ENCODE measurements at regions not wholly inside any gene's neighbourhood (a gene's known extent, or its start where the extent isn't known, plus 50 kb on each side); places are given as distances from the start of the nearest gene placed in this dataset.
"Not testable (repeated sequence)": the region's sequence is repeated elsewhere in the genome, so short reads cannot be mapped to it uniquely, and the experiment has no call there.

DNA sequence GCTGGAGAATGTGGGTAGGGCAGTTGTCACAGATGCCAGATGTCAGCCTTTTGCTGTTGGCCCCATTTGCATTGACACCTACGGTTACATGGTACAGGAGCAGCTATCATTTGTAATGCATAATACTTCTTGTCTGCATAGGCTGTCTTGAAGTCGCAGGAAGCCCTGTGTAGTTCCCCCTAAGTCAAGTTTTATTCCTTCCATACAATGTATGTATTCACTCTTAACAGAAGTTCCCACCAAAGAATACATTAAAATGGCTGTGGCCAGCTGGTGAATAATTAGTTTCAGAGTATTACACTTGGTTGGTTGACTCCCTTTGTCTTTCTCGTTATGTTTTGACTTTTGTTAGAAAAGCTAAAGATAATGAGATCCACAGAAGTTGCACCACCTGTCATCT, 1169.0 kb downstream of the REEP3 start (continued):
- no peak for TF ChIP-seq ZNF140 (tag by site-specific recombination; IDR thresholded peaks at IDR 0.05)
- TF ChIP-seq, protein P1, sequence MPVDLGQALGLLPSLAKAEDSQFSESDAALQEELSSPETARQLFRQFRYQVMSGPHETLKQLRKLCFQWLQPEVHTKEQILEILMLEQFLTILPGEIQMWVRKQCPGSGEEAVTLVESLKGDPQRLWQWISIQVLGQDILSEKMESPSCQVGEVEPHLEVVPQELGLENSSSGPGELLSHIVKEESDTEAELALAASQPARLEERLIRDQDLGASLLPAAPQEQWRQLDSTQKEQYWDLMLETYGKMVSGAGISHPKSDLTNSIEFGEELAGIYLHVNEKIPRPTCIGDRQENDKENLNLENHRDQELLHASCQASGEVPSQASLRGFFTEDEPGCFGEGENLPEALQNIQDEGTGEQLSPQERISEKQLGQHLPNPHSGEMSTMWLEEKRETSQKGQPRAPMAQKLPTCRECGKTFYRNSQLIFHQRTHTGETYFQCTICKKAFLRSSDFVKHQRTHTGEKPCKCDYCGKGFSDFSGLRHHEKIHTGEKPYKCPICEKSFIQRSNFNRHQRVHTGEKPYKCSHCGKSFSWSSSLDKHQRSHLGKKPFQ (tag by site-specific recombination; IDR thresholded peaks at IDR 0.05): no peak
- no peak for TF ChIP-seq ZNF132 (tag by site-specific recombination; IDR thresholded peaks at IDR 0.05; ENCODE audit: borderline replicate concordance)
- TF ChIP-seq ZNF423 (tag by site-specific recombination; IDR thresholded peaks at IDR 0.05): no peak

DNA sequence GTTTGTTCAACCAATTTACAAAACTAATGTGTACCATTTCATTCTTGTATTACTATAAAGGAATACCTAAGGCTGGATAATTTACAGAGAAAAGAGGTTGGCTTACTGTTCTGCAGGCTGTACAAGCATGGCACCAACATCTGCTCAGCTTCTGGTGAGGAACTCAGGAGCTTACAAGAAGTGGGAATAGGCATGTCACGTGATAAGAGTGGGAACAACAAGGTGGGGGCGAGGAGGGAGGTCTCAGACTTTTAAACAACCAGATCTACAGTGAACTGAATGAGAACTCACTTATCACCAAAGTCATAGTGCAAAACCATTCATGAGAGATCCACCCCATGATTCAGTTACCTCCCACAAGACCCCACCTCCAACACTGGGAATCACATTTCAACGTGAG, 1178.0 kb downstream of the REEP3 start:
- no peaks in the 10 kb centered on the region for H3K4me1 ChIP-seq (ENCODE audit: control insufficient read depth, insufficient read depth, low read length)
- H3K27ac ChIP-seq (ENCODE audit: extremely low read depth, low read depth, low read length): no peak overlapping the region
- no peak overlapping the region for H3K4me3 ChIP-seq (ENCODE audit: low read depth, low read length)
- TF ChIP-seq ZNF473 (tag by site-specific recombination; IDR thresholded peaks at IDR 0.05) (no peak), ZNF629 (tag by site-specific recombination; IDR thresholded peaks at IDR 0.05) (no peak), ZNF132 (tag by site-specific recombination; IDR thresholded peaks at IDR 0.05; ENCODE audit: borderline replicate concordance) (no peak), ZNF248 (tag by site-specific recombination; IDR thresholded peaks at IDR 0.05) (no peak), ZNF335 (tag by site-specific recombination; conservative IDR thresholded peaks at IDR 0.05) (no peak), ZBTB20 (tag by site-specific recombination; IDR thresholded peaks at IDR 0.05) (no peak), ZNF777 (tag by site-specific recombination; IDR thresholded peaks at IDR 0.05; ENCODE audit: borderline replicate concordance) (no peak), KLF10 (tag by site-specific recombination; IDR thresholded peaks at IDR 0.05) (no peak), ZNF24 (tag by site-specific recombination; IDR thresholded peaks at IDR 0.05) (no peak), ZNF670 (tag by site-specific recombination; IDR thresholded peaks at IDR 0.05; ENCODE audit: low read depth) (no peak), SP2 (tag by site-specific recombination; IDR thresholded peaks at IDR 0.05) (no peak), ZNF600 (tag by site-specific recombination; IDR thresholded peaks at IDR 0.05) (no peak), ZNF549 (tag by site-specific recombination; IDR thresholded peaks at IDR 0.05) (no peak), ZNF404 (tag by site-specific recombination; IDR thresholded peaks at IDR 0.05) (no peak), ZNF544 (tag by site-specific recombination; IDR thresholded peaks at IDR 0.05) (no peak), ZNF776 (tag by site-specific recombination; IDR thresholded peaks at IDR 0.05; ENCODE audit: borderline replicate concordance) (no peak), ZNF837 (tag by site-specific recombination; IDR thresholded peaks at IDR 0.05) (no peak), ZNF426 (tag by site-specific recombination; IDR thresholded peaks at IDR 0.05) (no peak)
- TF ChIP-seq, protein P2, sequence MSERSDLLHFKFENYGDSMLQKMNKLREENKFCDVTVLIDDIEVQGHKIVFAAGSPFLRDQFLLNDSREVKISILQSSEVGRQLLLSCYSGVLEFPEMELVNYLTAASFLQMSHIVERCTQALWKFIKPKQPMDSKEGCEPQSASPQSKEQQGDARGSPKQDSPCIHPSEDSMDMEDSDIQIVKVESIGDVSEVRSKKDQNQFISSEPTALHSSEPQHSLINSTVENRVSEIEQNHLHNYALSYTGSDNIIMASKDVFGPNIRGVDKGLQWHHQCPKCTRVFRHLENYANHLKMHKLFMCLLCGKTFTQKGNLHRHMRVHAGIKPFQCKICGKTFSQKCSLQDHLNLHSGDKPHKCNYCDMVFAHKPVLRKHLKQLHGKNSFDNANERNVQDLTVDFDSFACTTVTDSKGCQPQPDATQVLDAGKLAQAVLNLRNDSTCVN (tag by site-specific recombination; optimal IDR thresholded peaks at IDR 0.05): no peak
- TF ChIP-seq, protein P3, sequence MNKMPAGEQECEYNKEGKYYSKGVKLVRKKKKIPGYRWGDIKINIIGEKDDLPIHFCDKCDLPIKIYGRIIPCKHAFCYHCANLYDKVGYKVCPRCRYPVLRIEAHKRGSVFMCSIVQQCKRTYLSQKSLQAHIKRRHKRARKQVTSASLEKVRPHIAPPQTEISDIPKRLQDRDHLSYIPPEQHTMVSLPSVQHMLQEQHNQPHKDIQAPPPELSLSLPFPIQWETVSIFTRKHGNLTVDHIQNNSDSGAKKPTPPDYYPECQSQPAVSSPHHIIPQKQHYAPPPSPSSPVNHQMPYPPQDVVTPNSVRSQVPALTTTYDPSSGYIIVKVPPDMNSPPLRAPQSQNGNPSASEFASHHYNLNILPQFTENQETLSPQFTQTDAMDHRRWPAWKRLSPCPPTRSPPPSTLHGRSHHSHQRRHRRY (tag by site-specific recombination; IDR thresholded peaks at IDR 0.05): no peak
- CTCF ChIA-PET: no interaction called here
- no peaks in the 10 kb centered on the region for H3K36me3 ChIP-seq (ENCODE audit: control insufficient read depth in 2 of 2, insufficient read depth in 1 of 2, low read length in 2 of 2)
- H3K9me3 ChIP-seq (ENCODE audit: control insufficient read depth, insufficient read depth, low read depth, low read length): no peaks in the 10 kb centered on the region
- POLR2A ChIA-PET: no interaction called here

DNA sequence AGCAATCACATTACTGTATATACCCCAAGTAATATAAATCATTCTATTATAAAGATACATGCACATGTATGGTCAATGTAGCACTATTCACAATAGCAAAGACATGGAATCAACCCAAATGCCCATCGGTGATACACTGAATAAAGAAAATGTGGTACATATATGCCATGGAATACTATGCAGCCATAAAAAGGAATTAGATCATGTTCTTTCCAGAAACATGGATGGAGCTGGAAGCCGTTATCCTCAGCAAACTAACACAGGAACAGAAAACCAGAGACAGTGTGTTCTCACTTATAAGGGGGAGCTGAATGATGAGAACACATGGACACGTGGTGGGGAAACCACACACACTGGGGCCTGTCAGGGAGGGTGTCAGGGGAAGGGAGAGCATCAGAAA, 1180.9 kb downstream of the REEP3 start:
- CTCF ChIA-PET; H3K4me1 ChIP-seq (ENCODE audit: control insufficient read depth, insufficient read depth, low read length); H3K9me3 ChIP-seq (ENCODE audit: control insufficient read depth, insufficient read depth, low read depth, low read length); POLR2A ChIA-PET; H3K4me3 ChIP-seq (ENCODE audit: low read depth, low read length); H3K36me3 ChIP-seq (ENCODE audit: control insufficient read depth in 2 of 2, insufficient read depth in 1 of 2, low read length in 2 of 2); H3K27ac ChIP-seq (ENCODE audit: extremely low read depth, low read depth, low read length): not testable (repeated sequence)
